ENCODE measurements at regions not wholly inside any gene's neighbourhood (a gene's known extent, or its start where the extent isn't known, plus 50 kb on each side); places are given as distances from the start of the nearest gene placed in this dataset.

DNA sequence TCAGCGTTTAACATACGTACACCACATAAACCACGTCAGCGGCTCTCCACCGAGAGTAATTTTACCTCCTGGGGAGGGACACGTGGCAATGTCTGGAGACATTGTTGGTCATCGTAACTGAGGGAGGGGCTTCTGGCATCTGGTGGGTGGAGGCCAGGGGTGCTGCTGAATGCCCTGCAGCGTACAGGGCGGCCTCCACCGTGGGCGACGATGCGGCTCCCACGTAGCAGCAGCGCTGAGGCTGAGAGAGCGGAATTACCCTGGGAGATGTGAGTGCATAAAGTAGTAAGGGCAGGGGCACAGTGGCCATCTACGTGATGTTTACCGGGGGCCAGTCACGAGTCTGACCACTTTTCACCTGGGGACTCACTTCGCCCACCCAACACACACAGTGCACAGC lies 212.4 kb downstream of the RBFOX3 start:
- TF ChIP-seq, protein P1, sequence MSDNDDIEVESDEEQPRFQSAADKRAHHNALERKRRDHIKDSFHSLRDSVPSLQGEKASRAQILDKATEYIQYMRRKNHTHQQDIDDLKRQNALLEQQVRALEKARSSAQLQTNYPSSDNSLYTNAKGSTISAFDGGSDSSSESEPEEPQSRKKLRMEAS (IDR thresholded peaks at IDR 0.05; ENCODE audit: low read depth, low read length) = no peak
- TF ChIP-seq, protein P2, sequence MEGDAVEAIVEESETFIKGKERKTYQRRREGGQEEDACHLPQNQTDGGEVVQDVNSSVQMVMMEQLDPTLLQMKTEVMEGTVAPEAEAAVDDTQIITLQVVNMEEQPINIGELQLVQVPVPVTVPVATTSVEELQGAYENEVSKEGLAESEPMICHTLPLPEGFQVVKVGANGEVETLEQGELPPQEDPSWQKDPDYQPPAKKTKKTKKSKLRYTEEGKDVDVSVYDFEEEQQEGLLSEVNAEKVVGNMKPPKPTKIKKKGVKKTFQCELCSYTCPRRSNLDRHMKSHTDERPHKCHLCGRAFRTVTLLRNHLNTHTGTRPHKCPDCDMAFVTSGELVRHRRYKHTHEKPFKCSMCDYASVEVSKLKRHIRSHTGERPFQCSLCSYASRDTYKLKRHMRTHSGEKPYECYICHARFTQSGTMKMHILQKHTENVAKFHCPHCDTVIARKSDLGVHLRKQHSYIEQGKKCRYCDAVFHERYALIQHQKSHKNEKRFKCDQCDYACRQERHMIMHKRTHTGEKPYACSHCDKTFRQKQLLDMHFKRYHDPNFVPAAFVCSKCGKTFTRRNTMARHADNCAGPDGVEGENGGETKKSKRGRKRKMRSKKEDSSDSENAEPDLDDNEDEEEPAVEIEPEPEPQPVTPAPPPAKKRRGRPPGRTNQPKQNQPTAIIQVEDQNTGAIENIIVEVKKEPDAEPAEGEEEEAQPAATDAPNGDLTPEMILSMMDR (IDR thresholded peaks at IDR 0.05; ENCODE audit: low read depth, low read length) = no peak
- TF ChIP-seq POLR2A (IDR thresholded peaks at IDR 0.05; ENCODE audit: extremely low read depth, insufficient read length) (no peak), MYC (IDR thresholded peaks at IDR 0.05; ENCODE audit: low read depth, low read length) (no peak)
- DNase-seq (ENCODE audit: low read depth) = no peak
- H3K4me3 ChIP-seq (ENCODE audit: low read depth, low read length) = no peak overlapping the region

DNA sequence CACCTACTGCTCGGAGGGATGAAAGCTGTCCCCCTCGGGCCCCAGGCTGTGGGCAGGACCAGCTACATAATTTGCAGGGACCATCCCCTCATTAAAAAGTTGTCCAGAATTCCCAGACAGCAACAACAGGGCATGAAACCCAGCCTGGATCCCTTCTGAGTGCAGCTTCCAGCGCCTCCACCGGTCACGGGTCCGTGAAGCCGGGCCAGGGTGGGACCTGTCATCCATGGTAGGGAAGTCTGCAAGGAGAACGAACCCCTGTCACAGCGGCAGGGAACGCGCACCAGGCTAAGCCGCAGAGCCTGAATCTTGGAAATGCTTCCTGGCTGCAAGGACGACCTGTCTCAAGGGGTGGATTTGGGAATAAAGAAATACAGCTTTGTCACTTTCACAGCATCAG lies 214.2 kb downstream of the RBFOX3 start:
- no peak for TF ChIP-seq POLR2A (IDR thresholded peaks at IDR 0.05; ENCODE audit: extremely low read depth, insufficient read length)
- TF ChIP-seq, protein P1 (IDR thresholded peaks at IDR 0.05; ENCODE audit: low read depth, low read length) = no peak
- TF ChIP-seq, protein P2 (IDR thresholded peaks at IDR 0.05; ENCODE audit: low read depth, low read length) = no peak
- TF ChIP-seq MYC (IDR thresholded peaks at IDR 0.05; ENCODE audit: low read depth, low read length) = no peak
- H3K4me3 ChIP-seq (ENCODE audit: low read depth, low read length) = no peak overlapping the region
- no peak for DNase-seq (ENCODE audit: low read depth)

DNA sequence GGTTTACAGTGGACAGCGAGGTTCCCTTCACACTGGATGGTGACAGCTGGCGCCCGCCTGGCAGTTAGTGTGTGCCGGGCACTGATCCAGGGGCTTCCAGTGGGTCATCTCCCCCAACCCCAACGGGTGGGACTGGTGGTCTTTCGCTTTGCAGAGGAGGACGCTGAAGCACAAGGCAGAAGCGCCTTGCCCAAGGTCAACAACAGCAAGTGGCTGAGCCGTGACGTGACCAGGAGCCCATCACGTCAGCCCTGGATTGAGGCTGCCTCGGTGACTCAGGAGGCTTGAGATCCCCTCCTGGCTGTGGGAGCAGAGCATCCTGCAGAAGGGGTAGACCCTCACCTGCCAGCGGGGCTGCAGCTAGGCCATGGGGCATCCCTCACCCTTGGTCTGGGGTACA lies 215.3 kb downstream of the RBFOX3 start:
- TF ChIP-seq POLR2A (IDR thresholded peaks at IDR 0.05; ENCODE audit: extremely low read depth, insufficient read length) (no peak), MYC (IDR thresholded peaks at IDR 0.05; ENCODE audit: low read depth, low read length) (no peak)
- TF ChIP-seq, protein P2 (IDR thresholded peaks at IDR 0.05; ENCODE audit: low read depth, low read length) = no peak
- TF ChIP-seq, protein P1 (IDR thresholded peaks at IDR 0.05; ENCODE audit: low read depth, low read length) = no peak
- no peak for DNase-seq (ENCODE audit: low read depth)

DNA sequence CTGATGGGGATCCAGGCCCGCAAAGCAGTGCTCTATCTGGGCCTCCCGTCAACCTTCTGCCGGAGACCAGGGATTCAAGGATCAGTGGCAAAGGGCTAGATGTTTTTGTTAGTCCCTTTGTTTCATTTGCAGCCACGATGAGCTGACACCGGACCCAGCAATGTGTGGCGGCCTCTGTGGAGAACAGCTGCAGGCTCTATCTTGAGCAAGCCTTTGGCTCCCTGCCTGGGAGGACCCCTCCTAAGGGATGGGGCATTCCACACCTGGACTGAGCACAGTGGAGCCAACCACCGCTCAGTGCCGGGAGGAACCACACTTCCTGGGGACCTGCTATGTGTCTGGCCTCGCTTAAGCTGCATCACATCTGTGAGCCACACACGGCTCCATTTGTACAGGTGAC lies 215.8 kb downstream of the RBFOX3 start:
- no peak for DNase-seq (ENCODE audit: low read depth)
- H3K4me3 ChIP-seq (ENCODE audit: low read depth, low read length) = no peak overlapping the region
- TF ChIP-seq, protein P2 (IDR thresholded peaks at IDR 0.05; ENCODE audit: low read depth, low read length) = no peak
- TF ChIP-seq, protein P1 (IDR thresholded peaks at IDR 0.05; ENCODE audit: low read depth, low read length) = no peak
- no peak for TF ChIP-seq MYC (IDR thresholded peaks at IDR 0.05; ENCODE audit: low read depth, low read length)

More for the DNA sequence above, 215.3 kb downstream of the RBFOX3 start:
- H3K4me3 ChIP-seq (ENCODE audit: low read depth, low read length) = no peak overlapping the region

DNA sequence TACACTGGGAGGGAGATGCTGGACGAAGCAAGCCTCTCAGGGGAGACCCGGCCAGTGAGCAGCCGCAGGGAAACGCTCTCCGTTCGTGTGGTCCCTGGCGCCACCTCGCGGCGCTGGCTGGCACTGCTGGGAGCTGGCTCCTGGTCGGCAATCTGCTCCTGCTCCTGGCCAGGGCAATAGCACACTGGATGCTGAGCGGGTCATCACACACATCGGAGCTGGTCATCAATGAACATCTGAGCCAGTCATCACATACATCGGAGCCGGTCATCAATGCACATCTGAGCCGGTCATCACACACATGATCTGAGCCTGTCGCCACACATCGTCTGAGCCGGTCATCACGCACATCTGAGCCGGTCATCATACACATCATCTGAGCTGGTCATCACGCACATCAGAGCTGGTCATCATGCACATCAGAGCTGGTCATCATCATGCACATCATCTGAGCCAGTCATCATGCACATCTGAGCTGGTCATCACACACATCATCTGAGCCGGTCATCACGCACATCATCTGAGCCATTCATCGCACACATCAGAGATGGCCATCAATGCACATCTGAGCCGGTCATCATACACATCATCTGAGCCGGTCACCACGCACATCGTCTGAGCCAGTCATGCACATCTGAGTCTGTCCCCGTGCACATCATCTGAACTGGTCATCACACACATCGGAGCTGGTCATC lies 217.3 kb downstream of the RBFOX3 start:
- no peak for TF ChIP-seq POLR2A (IDR thresholded peaks at IDR 0.05; ENCODE audit: extremely low read depth, insufficient read length)
- TF ChIP-seq, protein P1 (IDR thresholded peaks at IDR 0.05; ENCODE audit: low read depth, low read length) = 0 out of 2 replicates have a peak, but pooled peaks have one; percentile 19
- TF ChIP-seq, protein P2 (IDR thresholded peaks at IDR 0.05; ENCODE audit: low read depth, low read length) = peak; percentile 99
- no peak for TF ChIP-seq MYC (IDR thresholded peaks at IDR 0.05; ENCODE audit: low read depth, low read length)
- H3K4me3 ChIP-seq (ENCODE audit: low read depth, low read length) = no peak overlapping the region
- DNase-seq (ENCODE audit: low read depth) = peak; percentile 73
